ENCODE measurements at regions not wholly inside any gene's neighbourhood (a gene's known extent, or its start where the extent isn't known, plus 50 kb on each side); places are given as distances from the start of the nearest gene placed in this dataset.
"Not testable (repeated sequence)": the region's sequence is repeated elsewhere in the genome, so short reads cannot be mapped to it uniquely, and the experiment has no call there.

GRCh38 chr18:78244779-78245178, 734.8 kb upstream of the SALL3 start:
- H2AFZ ChIP-seq (ENCODE audit: low read length, unreplicated experiment): no peak overlapping the region
- H3K27me3 ChIP-seq (ENCODE audit: insufficient read depth, low read length): no peaks in the 10 kb centered on the region
- no peak overlapping the region for H3K4me3 ChIP-seq (ENCODE audit: low read depth, low read length)
- H3K4me1 ChIP-seq (ENCODE audit: control insufficient read depth, insufficient read depth, low read length, unreplicated experiment): no peaks in the 10 kb centered on the region
- no peaks in the 10 kb centered on the region for H3K36me3 ChIP-seq (ENCODE audit: insufficient read depth, low read length)
- H3K79me2 ChIP-seq (ENCODE audit: control insufficient read depth, insufficient read depth, low read length, unreplicated experiment): no peaks in the 10 kb centered on the region
- H3K27ac ChIP-seq (ENCODE audit: low read depth, low read length): no peak overlapping the region

- H3K27me3 ChIP-seq (ENCODE audit: insufficient read depth, low read length): no peaks in the 10 kb centered on the region
- no peak overlapping the region for H2AFZ ChIP-seq (ENCODE audit: low read length, unreplicated experiment)
- H3K36me3 ChIP-seq (ENCODE audit: insufficient read depth, low read length): no peaks in the 10 kb centered on the region
- H3K4me3 ChIP-seq (ENCODE audit: low read depth, low read length): no peak overlapping the region
- H3K27ac ChIP-seq (ENCODE audit: low read depth, low read length): no peak overlapping the region
- H3K79me2 ChIP-seq (ENCODE audit: control insufficient read depth, insufficient read depth, low read length, unreplicated experiment): no peaks in the 10 kb centered on the region
- H3K4me1 ChIP-seq (ENCODE audit: control insufficient read depth, insufficient read depth, low read length, unreplicated experiment): no peaks in the 10 kb centered on the region
Observed at GRCh38 chr18:78245451-78245850, 734.2 kb upstream of the SALL3 start.

- Histone ChIP-seq H3K27me3 (ENCODE audit: insufficient read depth, low read length) (no peaks in the 10 kb centered on the region), H3K4me3 (ENCODE audit: low read depth, low read length) (no peak overlapping the region), H2AFZ (ENCODE audit: low read length, unreplicated experiment) (no peak overlapping the region), H3K79me2 (ENCODE audit: control insufficient read depth, insufficient read depth, low read length, unreplicated experiment) (no peaks in the 10 kb centered on the region), H3K4me1 (ENCODE audit: control insufficient read depth, insufficient read depth, low read length, unreplicated experiment) (no peaks in the 10 kb centered on the region), H3K27ac (ENCODE audit: low read depth, low read length) (no peak overlapping the region), H3K36me3 (ENCODE audit: insufficient read depth, low read length) (no peaks in the 10 kb centered on the region)
Observed at GRCh38 chr18:78246050-78246449, 733.6 kb upstream of the SALL3 start.

- H3K27me3 ChIP-seq (ENCODE audit: insufficient read depth, low read length): no peaks in the 10 kb centered on the region
- no peak overlapping the region for H3K4me3 ChIP-seq (ENCODE audit: low read depth, low read length)
- no peaks in the 10 kb centered on the region for H3K79me2 ChIP-seq (ENCODE audit: control insufficient read depth, insufficient read depth, low read length, unreplicated experiment)
- no peak overlapping the region for H2AFZ ChIP-seq (ENCODE audit: low read length, unreplicated experiment)
- H3K4me1 ChIP-seq (ENCODE audit: control insufficient read depth, insufficient read depth, low read length, unreplicated experiment): no peaks in the 10 kb centered on the region
- no peak overlapping the region for H3K27ac ChIP-seq (ENCODE audit: low read depth, low read length)
- no peaks in the 10 kb centered on the region for H3K36me3 ChIP-seq (ENCODE audit: insufficient read depth, low read length)
Observed at GRCh38 chr18:78246588-78246987, 733.0 kb upstream of the SALL3 start.

- Histone ChIP-seq H3K79me2 (ENCODE audit: control insufficient read depth, insufficient read depth, low read length, unreplicated experiment) (no peaks in the 10 kb centered on the region), H3K36me3 (ENCODE audit: insufficient read depth, low read length) (no peaks in the 10 kb centered on the region), H3K4me3 (ENCODE audit: low read depth, low read length) (no peak overlapping the region), H3K4me1 (ENCODE audit: control insufficient read depth, insufficient read depth, low read length, unreplicated experiment) (no peaks in the 10 kb centered on the region), H3K27ac (ENCODE audit: low read depth, low read length) (no peak overlapping the region), H3K27me3 (ENCODE audit: insufficient read depth, low read length) (no peaks in the 10 kb centered on the region), H2AFZ (ENCODE audit: low read length, unreplicated experiment) (no peak overlapping the region)
Observed at GRCh38 chr18:78247615-78248289, 731.9 kb upstream of the SALL3 start.

- Histone ChIP-seq H3K4me3 (ENCODE audit: low read depth, low read length) (no peak overlapping the region), H3K27me3 (ENCODE audit: insufficient read depth, low read length) (no peaks in the 10 kb centered on the region), H3K4me1 (ENCODE audit: control insufficient read depth, insufficient read depth, low read length, unreplicated experiment) (no peaks in the 10 kb centered on the region), H2AFZ (ENCODE audit: low read length, unreplicated experiment) (no peak overlapping the region), H3K27ac (ENCODE audit: low read depth, low read length) (no peak overlapping the region), H3K79me2 (ENCODE audit: control insufficient read depth, insufficient read depth, low read length, unreplicated experiment) (no peaks in the 10 kb centered on the region), H3K36me3 (ENCODE audit: insufficient read depth, low read length) (no peaks in the 10 kb centered on the region)
Observed at GRCh38 chr18:78255013-78255412, 724.6 kb upstream of the SALL3 start.

GRCh38 chr18:78268226-78268988, 711.2 kb upstream of the SALL3 start:
- no peak overlapping the region for H3K4me3 ChIP-seq (ENCODE audit: low read depth, low read length)
- no peaks in the 10 kb centered on the region for H3K4me1 ChIP-seq (ENCODE audit: control insufficient read depth, insufficient read depth, low read length, unreplicated experiment)
- H3K27ac ChIP-seq (ENCODE audit: low read depth, low read length): no peak overlapping the region
- no peak overlapping the region for H2AFZ ChIP-seq (ENCODE audit: low read length, unreplicated experiment)
- H3K36me3 ChIP-seq (ENCODE audit: insufficient read depth, low read length): no peaks in the 10 kb centered on the region
- H3K27me3 ChIP-seq (ENCODE audit: insufficient read depth, low read length): no peaks in the 10 kb centered on the region
- H3K79me2 ChIP-seq (ENCODE audit: control insufficient read depth, insufficient read depth, low read length, unreplicated experiment): no peaks in the 10 kb centered on the region

GRCh38 chr18:78271790-78272189, 707.8 kb upstream of the SALL3 start:
- H2AFZ ChIP-seq (ENCODE audit: low read length, unreplicated experiment): no peak overlapping the region
- no peaks in the 10 kb centered on the region for H3K79me2 ChIP-seq (ENCODE audit: control insufficient read depth, insufficient read depth, low read length, unreplicated experiment)
- no peaks in the 10 kb centered on the region for H3K36me3 ChIP-seq (ENCODE audit: insufficient read depth, low read length)
- H3K27ac ChIP-seq (ENCODE audit: low read depth, low read length): no peak overlapping the region
- no peaks in the 10 kb centered on the region for H3K4me1 ChIP-seq (ENCODE audit: control insufficient read depth, insufficient read depth, low read length, unreplicated experiment)
- H3K27me3 ChIP-seq (ENCODE audit: insufficient read depth, low read length): no peaks in the 10 kb centered on the region
- no peak overlapping the region for H3K4me3 ChIP-seq (ENCODE audit: low read depth, low read length)

GRCh38 chr18:78273876-78274275, 705.7 kb upstream of the SALL3 start:
- H3K36me3 ChIP-seq (ENCODE audit: insufficient read depth, low read length): no peaks in the 10 kb centered on the region
- H3K79me2 ChIP-seq (ENCODE audit: control insufficient read depth, insufficient read depth, low read length, unreplicated experiment): no peaks in the 10 kb centered on the region

GRCh38 chr18:78283425-78283824, 696.2 kb upstream of the SALL3 start:
- not testable (repeated sequence) for H3K27me3 ChIP-seq (ENCODE audit: insufficient read depth, low read length); H3K36me3 ChIP-seq (ENCODE audit: insufficient read depth, low read length); H3K79me2 ChIP-seq (ENCODE audit: control insufficient read depth, insufficient read depth, low read length, unreplicated experiment); H3K27ac ChIP-seq (ENCODE audit: low read depth, low read length); H3K4me1 ChIP-seq (ENCODE audit: control insufficient read depth, insufficient read depth, low read length, unreplicated experiment); H3K4me3 ChIP-seq (ENCODE audit: low read depth, low read length); H2AFZ ChIP-seq (ENCODE audit: low read length, unreplicated experiment)

More at GRCh38 chr18:78273876-78274275, 705.7 kb upstream of the SALL3 start:
- H3K4me3 ChIP-seq (ENCODE audit: low read depth, low read length): no peak overlapping the region
- H3K27me3 ChIP-seq (ENCODE audit: insufficient read depth, low read length): no peaks in the 10 kb centered on the region
- H3K27ac ChIP-seq (ENCODE audit: low read depth, low read length): no peak overlapping the region
- no peaks in the 10 kb centered on the region for H3K4me1 ChIP-seq (ENCODE audit: control insufficient read depth, insufficient read depth, low read length, unreplicated experiment)
- no peak overlapping the region for H2AFZ ChIP-seq (ENCODE audit: low read length, unreplicated experiment)
